Spleen (tissue), 11 donors: ENCODE measurements at regions not wholly inside any gene's neighbourhood (a gene's known extent, or its start where the extent isn't known, plus 50 kb on each side); places are given as distances from the start of the nearest gene placed in this dataset.

Experiments
- DNase-seq: peaks from one replicate; pipeline ENCODE4 v3.0.0-alpha.2; 2020
- H3K27ac ChIP-seq, 8 donors: fragments of 200-600 bp; sonication (generic) in 7 of 8; 1 replicate in 4 of 8; 2 replicates in 4 of 8; pipeline versions ENCODE4 v1.5.0 to v1.8.0; 2016 to 2021; ENCODE audit warnings: inconsistent platforms in 4 of 8, mild to moderate bottlenecking in 4 of 8, moderate library complexity in 1 of 8
- H3K27me3 ChIP-seq, 7 donors: fragments of 200-600 bp; sonication (generic) in 6 of 7; replicated peaks in 1 of 7; 1 replicate in 4 of 7; 2 replicates in 3 of 7; pipeline versions ENCODE4 v1.5.0 to v1.8.0; 2016 to 2021; ENCODE audit warnings: inconsistent platforms in 3 of 7, mild to moderate bottlenecking in 1 of 7
- H3K36me3 ChIP-seq, 6 donors: fragments of 200-600 bp; sonication (generic) in 5 of 6; 1 replicate in 4 of 6; 2 replicates in 2 of 6; pipeline versions ENCODE4 v1.5.0 to v1.8.0; 2016 to 2021; ENCODE audit warnings: inconsistent platforms in 2 of 6
- H3K4me1 ChIP-seq, 6 donors: fragments of 200-600 bp; sonication (generic) in 5 of 6; 1 replicate in 3 of 6; 2 replicates in 3 of 6; pipeline versions ENCODE4 v1.5.0 to v1.8.0; 2016 to 2021; ENCODE audit warnings: inconsistent platforms in 3 of 6
- H3K4me3 ChIP-seq, 8 donors: fragments of 200-600 bp; sonication (generic) in 7 of 8; 1 replicate in 4 of 8; 2 replicates in 4 of 8; pipeline versions ENCODE4 v1.5.0 to v1.8.0; 2016 to 2021; ENCODE audit warnings: inconsistent platforms in 4 of 8, mild to moderate bottlenecking in 4 of 8, moderate library complexity in 2 of 8
- H3K9me3 ChIP-seq, 8 donors: fragments of 200-600 bp; sonication (generic) in 7 of 8; 1 replicate in 4 of 8; 2 replicates in 4 of 8; pipeline versions ENCODE4 v1.5.0 to v1.8.0; 2016 to 2021; ENCODE audit warnings: inconsistent platforms in 4 of 8
- CTCF ChIP-seq, 11 experiments: fragments of 200-600 bp in 7 of 11; fragments of 450-650 bp in 4 of 11; sonication (generic) in 4 of 11; IDR thresholded peaks in 8 of 11; conservative IDR thresholded peaks in 3 of 11; 1 replicate in 7 of 11; 2 replicates in 4 of 11; pipeline versions ENCODE4 v1.4.0 to v1.8.0; 2016 to 2021; ENCODE audit warnings: antibody characterized with exemption in 11 of 11, inconsistent platforms in 4 of 11, mild to moderate bottlenecking in 1 of 11
- POLR2A ChIP-seq, 3 donors: fragments of 450-650 bp; IDR thresholded peaks; one replicate each; pipeline ENCODE4 v1.5.1; 2017; ENCODE audit warnings: antibody characterized with exemption in 3 of 3, mild to moderate bottlenecking in 1 of 3
- POLR2AphosphoS5 ChIP-seq, 3 donors: sonication (generic); formaldehyde crosslinking; IDR thresholded peaks; one replicate each; pipeline ENCODE4 v1.5.1; 2017; ENCODE audit warnings: antibody characterized with exemption in 3 of 3
- WGBS, 5 donors: extraction: QIAGEN DNeasy Blood & Tissue Kit in 3 of 5; methylation state at CpG; one replicate each; pipeline versions ENCODE4 v1.1.5 to v1.1.7; 2013 to 2018; 5-methylcytosine and 5-hydroxymethylcytosine counted together
- intact Hi-C: fragments of 100-400 bp; cut with DNase I; formaldehyde crosslinking; loops from one replicate; pipeline ENCODE4 v1.15.0; 2023; ENCODE audit warnings: low total_unique reads
- donor health status: healthy with polysubstance abuse.
- donor health status: DM: no; HTN: no; CAD: no; lungs with moderate emphysema.
- donor health status: DM: no; HTN: no; CAD: no.
- donor health status: Bipolar disorder and iron deficiency.
- donor health status: healthy.
- donor health status: DM: no; HTN: no; CAD: no.
- donor health status: DM: yes; HTN: yes; CAD: no.

GRCh38 chr5:30414078-30414477, 779.4 kb upstream of the CDH6 start:
- no peaks in the 10 kb centered on the region for H3K36me3 ChIP-seq
- H3K4me3 ChIP-seq, result no peak overlapping the region
- H3K4me1 ChIP-seq, result no peaks in the 10 kb centered on the region
- no peak overlapping the region for H3K27ac ChIP-seq
- 62 to 78% (median 70%) methylated on average over 2 of the region's 2 CpGs for WGBS, 5 donors
- intact Hi-C loops, result no loop called here
- DNase-seq, result no peak
- no peak for TF ChIP-seq CTCF (IDR thresholded peaks at IDR 0.05 in 8 of 11, conservative IDR thresholded peaks at IDR 0.05 in 3 of 11)
- no peak for TF ChIP-seq POLR2A (IDR thresholded peaks at IDR 0.05)
- TF ChIP-seq POLR2AphosphoS5 (IDR thresholded peaks at IDR 0.05), result no peak
- H3K27me3 ChIP-seq, result no peaks in the 10 kb centered on the region
- no peaks in the 10 kb centered on the region for H3K9me3 ChIP-seq

GRCh38 chr5:30413540-30413939, 779.9 kb upstream of the CDH6 start:
- 5 to 26% (median 21%) methylated on average over 2 of the region's 2 CpGs for WGBS, 5 donors
- no peak for DNase-seq
- Histone ChIP-seq H3K36me3 (no peaks in the 10 kb centered on the region), H3K4me1 (no peaks in the 10 kb centered on the region), H3K9me3 (no peaks in the 10 kb centered on the region), H3K4me3 (no peak overlapping the region), H3K27ac (no peak overlapping the region), H3K27me3 (no peaks in the 10 kb centered on the region)
- TF ChIP-seq CTCF (IDR thresholded peaks at IDR 0.05 in 8 of 11, conservative IDR thresholded peaks at IDR 0.05 in 3 of 11) (no peak), POLR2A (IDR thresholded peaks at IDR 0.05) (no peak), POLR2AphosphoS5 (IDR thresholded peaks at IDR 0.05) (no peak)
- intact Hi-C loops, result no loop called here

GRCh38 chr5:30405821-30406220, 787.7 kb upstream of the CDH6 start:
- Histone ChIP-seq H3K27me3 (no peaks in the 10 kb centered on the region), H3K36me3 (no peaks in the 10 kb centered on the region), H3K9me3 (no peaks in the 10 kb centered on the region), H3K27ac (no peak overlapping the region), H3K4me1 (no peaks in the 10 kb centered on the region), H3K4me3 (no peak overlapping the region)
- intact Hi-C loops, result no loop called here
- 39 to 66% (median 53%) methylated on average over 2 of the region's 2 CpGs for WGBS, 5 donors
- DNase-seq, result no peak
- TF ChIP-seq CTCF (IDR thresholded peaks at IDR 0.05 in 8 of 11, conservative IDR thresholded peaks at IDR 0.05 in 3 of 11) (no peak), POLR2A (IDR thresholded peaks at IDR 0.05) (no peak), POLR2AphosphoS5 (IDR thresholded peaks at IDR 0.05) (no peak)

GRCh38 chr5:30401479-30402058, 791.9 kb upstream of the CDH6 start:
- Histone ChIP-seq H3K27ac (no peak overlapping the region), H3K27me3 (no peaks in the 10 kb centered on the region), H3K9me3 (no peaks in the 10 kb centered on the region), H3K4me3 (no peak overlapping the region), H3K36me3 (no peaks in the 10 kb centered on the region), H3K4me1 (no peaks in the 10 kb centered on the region)
- WGBS, 5 donors, result 29 to 57% (median 47%) methylated on average over 3 of the region's 3 CpGs
- intact Hi-C loops, result no loop called here
- DNase-seq, result no peak
- TF ChIP-seq CTCF (IDR thresholded peaks at IDR 0.05 in 8 of 11, conservative IDR thresholded peaks at IDR 0.05 in 3 of 11), result no peak
- TF ChIP-seq POLR2A (IDR thresholded peaks at IDR 0.05), result no peak
- no peak for TF ChIP-seq POLR2AphosphoS5 (IDR thresholded peaks at IDR 0.05)
